ENCODE measurements at regions not wholly inside any gene's neighbourhood (a gene's known extent, or its start where the extent isn't known, plus 50 kb on each side); places are given as distances from the start of the nearest gene placed in this dataset.

DNA sequence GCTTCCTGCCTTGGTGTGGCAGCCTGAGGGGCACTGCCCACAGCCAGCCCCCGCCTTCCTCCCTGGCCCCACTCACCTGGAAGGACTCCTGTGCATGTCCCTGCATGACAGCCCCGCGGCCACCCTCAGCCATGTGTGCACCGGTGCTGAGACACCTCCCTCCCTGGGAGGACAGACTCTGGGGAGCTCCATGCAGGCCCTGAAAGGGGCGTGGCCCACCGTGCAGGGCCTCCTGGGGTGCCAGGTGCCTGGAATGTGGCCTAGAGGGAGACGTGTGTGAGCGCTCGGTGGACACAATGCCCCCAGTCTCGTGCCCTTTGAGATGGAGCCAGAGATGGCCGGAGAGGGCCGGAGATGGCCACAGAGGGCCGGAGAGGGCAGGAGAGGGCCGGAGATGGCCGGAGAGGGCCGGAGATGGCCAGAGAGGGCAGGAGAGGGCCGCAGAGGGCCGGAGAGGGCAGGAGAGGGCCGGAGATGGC is 59.1 kb upstream of the PPP2R2D start:
- TF ChIP-seq POLR2A (IDR thresholded peaks at IDR 0.05), result no peak
- TF ChIP-seq, protein P1, sequence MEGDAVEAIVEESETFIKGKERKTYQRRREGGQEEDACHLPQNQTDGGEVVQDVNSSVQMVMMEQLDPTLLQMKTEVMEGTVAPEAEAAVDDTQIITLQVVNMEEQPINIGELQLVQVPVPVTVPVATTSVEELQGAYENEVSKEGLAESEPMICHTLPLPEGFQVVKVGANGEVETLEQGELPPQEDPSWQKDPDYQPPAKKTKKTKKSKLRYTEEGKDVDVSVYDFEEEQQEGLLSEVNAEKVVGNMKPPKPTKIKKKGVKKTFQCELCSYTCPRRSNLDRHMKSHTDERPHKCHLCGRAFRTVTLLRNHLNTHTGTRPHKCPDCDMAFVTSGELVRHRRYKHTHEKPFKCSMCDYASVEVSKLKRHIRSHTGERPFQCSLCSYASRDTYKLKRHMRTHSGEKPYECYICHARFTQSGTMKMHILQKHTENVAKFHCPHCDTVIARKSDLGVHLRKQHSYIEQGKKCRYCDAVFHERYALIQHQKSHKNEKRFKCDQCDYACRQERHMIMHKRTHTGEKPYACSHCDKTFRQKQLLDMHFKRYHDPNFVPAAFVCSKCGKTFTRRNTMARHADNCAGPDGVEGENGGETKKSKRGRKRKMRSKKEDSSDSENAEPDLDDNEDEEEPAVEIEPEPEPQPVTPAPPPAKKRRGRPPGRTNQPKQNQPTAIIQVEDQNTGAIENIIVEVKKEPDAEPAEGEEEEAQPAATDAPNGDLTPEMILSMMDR (IDR thresholded peaks at IDR 0.05), result no peak

Data from uterus (tissue), 2 donors.